ENCODE measurements at regions not wholly inside any gene's neighbourhood (a gene's known extent, or its start where the extent isn't known, plus 50 kb on each side); places are given as distances from the start of the nearest gene placed in this dataset.

GRCh38 chr2:62578803-62579640, 73.0 kb upstream of the TMEM17 start:
- H3K36me3 ChIP-seq, result no peaks in the 10 kb centered on the region

GRCh38 chr2:62577994-62578781, 72.2 kb upstream of the TMEM17 start:
- Histone ChIP-seq H3K27ac (peak overlapping the region; percentile 32), H3K36me3 (no peaks in the 10 kb centered on the region), H3K4me3 (no peak overlapping the region), H3K4me1 (peaks cover 28% of the 10 kb centered on the region), H3K9me3 (no peaks in the 10 kb centered on the region), H3K27me3 (no peaks in the 10 kb centered on the region)
- intact Hi-C loops (cut with DNase I), result no loop called here
- no peak for DNase-seq (ENCODE audit: extremely low spot score in 2 of 2)
- TF ChIP-seq CTCF (IDR thresholded peaks at IDR 0.05) (no peak), POLR2AphosphoS5 (IDR thresholded peaks at IDR 0.05; ENCODE audit: insufficient read depth in 1 of 2, low read depth in 1 of 2) (peak in 1 of 2 donors; percentile 57)

More at GRCh38 chr2:62578803-62579640, 73.0 kb upstream of the TMEM17 start:
- no peak overlapping the region for H3K4me3 ChIP-seq
- H3K4me1 ChIP-seq, result peaks cover 28% of the 10 kb centered on the region
- no peaks in the 10 kb centered on the region for H3K9me3 ChIP-seq
- H3K27ac ChIP-seq, result peak overlapping the region; percentile 32
- no peak for TF ChIP-seq POLR2A (IDR thresholded peaks at IDR 0.05)
- TF ChIP-seq POLR2AphosphoS5 (IDR thresholded peaks at IDR 0.05; ENCODE audit: insufficient read depth in 1 of 2, low read depth in 1 of 2), result peak in 1 of 2 donors; percentile 56
- no peaks in the 10 kb centered on the region for H3K27me3 ChIP-seq
- no peak for DNase-seq (ENCODE audit: extremely low spot score in 2 of 2)
- intact Hi-C loops (cut with DNase I), result no loop called here

- Histone ChIP-seq H3K27me3 (no peaks in the 10 kb centered on the region), H3K4me1 (peaks cover 29% of the 10 kb centered on the region), H3K36me3 (no peaks in the 10 kb centered on the region), H3K27ac (peak overlapping the region; percentile 8), H3K9me3 (no peaks in the 10 kb centered on the region), H3K4me3 (no peak overlapping the region)
- intact Hi-C loops (cut with DNase I), result no loop called here
- TF ChIP-seq POLR2AphosphoS5 (IDR thresholded peaks at IDR 0.05; ENCODE audit: insufficient read depth in 1 of 2, low read depth in 1 of 2) (no peak), CTCF (IDR thresholded peaks at IDR 0.05) (no peak), POLR2A (IDR thresholded peaks at IDR 0.05) (no peak)
- no peak for DNase-seq (ENCODE audit: extremely low spot score in 2 of 2)
These were observed 70.4 kb upstream of the TMEM17 start for GRCh38 chr2:62576276-62576939.

GRCh38 chr2:62573936-62574335, 67.9 kb upstream of the TMEM17 start:
- H3K27me3 ChIP-seq, result no peaks in the 10 kb centered on the region
- no peak overlapping the region for H3K4me3 ChIP-seq
- TF ChIP-seq CTCF (IDR thresholded peaks at IDR 0.05) (no peak), POLR2A (IDR thresholded peaks at IDR 0.05) (no peak), POLR2AphosphoS5 (IDR thresholded peaks at IDR 0.05; ENCODE audit: insufficient read depth in 1 of 2, low read depth in 1 of 2) (no peak)
- H3K4me1 ChIP-seq, result peaks cover 35% of the 10 kb centered on the region
- H3K36me3 ChIP-seq, result no peaks in the 10 kb centered on the region
- no peak overlapping the region for H3K27ac ChIP-seq
- intact Hi-C loops (cut with DNase I), result no loop called here
- no peaks in the 10 kb centered on the region for H3K9me3 ChIP-seq
- DNase-seq (ENCODE audit: extremely low spot score in 2 of 2), result no peak

GRCh38 chr2:62573137-62573731, 67.2 kb upstream of the TMEM17 start:
- no peak for TF ChIP-seq POLR2A (IDR thresholded peaks at IDR 0.05)
- Histone ChIP-seq H3K36me3 (no peaks in the 10 kb centered on the region), H3K27me3 (no peaks in the 10 kb centered on the region), H3K4me3 (no peak overlapping the region), H3K27ac (no peak overlapping the region), H3K4me1 (peaks cover 28% of the 10 kb centered on the region), H3K9me3 (no peaks in the 10 kb centered on the region)
- intact Hi-C loops (cut with DNase I), result no loop called here
- no peak for DNase-seq (ENCODE audit: extremely low spot score in 2 of 2)
